HG03378 (cell line): ENCODE measurements at regions not wholly inside any gene's neighbourhood (a gene's known extent, or its start where the extent isn't known, plus 50 kb on each side); places are given as distances from the start of the nearest gene placed in this dataset.
"Not testable (repeated sequence)": the region's sequence is repeated elsewhere in the genome, so short reads cannot be mapped to it uniquely, and the experiment has no call there.

ENCODE experiments used
- ATAC-seq: cut with Tn5 transposase; IDR thresholded peaks from one replicate; pipeline ENCODE4 v1.9.1; 2021; ENCODE audit warnings: mild to moderate bottlenecking, moderate library complexity; ENCODE audit not compliant: unreplicated experiment

DNA sequence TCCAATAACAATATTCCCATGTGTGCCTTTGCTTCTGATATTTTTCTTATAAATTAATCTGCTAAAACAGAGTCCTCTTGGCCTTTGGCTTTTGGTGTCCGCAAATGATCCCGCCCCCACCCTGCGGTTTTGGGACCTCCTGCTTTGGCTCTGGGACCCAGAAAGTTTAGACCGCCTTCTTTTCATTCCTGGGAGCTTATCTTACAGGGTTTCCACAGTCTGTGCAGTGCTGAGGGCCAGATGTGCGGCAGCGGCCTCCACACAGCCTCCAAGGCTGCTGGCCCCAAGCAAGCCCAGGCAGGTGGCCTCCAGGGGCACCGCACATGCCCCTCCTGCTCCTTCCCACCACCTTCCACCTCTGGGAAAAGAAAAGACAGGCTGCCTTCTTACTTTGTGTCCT, 191.5 kb downstream of the ERCC6L2 start:
- no peak for ATAC-seq

DNA sequence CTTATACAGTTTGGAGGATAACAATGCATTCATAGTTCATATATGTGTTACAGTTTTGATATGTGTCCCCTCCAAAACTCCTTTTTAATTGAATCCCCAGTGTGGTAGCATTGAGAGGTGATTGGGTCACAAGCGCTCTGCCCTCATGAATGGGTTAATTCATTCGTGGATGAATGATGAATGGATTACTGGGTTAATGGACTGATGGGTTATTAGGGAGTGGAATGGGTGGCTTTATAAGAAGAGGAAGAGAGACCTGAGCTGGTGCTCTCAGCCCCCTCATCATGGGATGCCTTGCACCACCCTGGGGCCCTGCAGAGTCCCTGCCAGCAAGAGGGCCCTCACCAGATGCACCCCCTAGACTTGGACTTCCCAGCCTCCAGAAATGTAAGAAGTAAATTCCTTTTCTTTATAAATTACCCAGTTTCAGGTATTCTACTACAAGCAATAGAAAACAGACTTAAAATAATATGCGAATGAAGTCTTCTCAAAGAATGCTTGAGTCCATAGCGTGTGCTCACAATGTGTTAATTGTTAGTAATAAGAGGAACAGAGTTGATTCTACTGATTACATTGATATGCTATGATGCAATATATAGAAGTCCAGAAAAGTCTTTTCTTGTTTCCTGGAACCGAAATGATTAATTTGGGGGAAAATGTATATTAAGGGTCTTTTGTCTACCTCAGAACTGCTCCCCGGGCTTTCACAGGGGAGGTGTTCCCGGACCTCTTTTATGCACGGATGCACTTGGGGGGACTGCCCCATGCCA, 190.2 kb downstream of the ERCC6L2 start:
- no peak for ATAC-seq

DNA sequence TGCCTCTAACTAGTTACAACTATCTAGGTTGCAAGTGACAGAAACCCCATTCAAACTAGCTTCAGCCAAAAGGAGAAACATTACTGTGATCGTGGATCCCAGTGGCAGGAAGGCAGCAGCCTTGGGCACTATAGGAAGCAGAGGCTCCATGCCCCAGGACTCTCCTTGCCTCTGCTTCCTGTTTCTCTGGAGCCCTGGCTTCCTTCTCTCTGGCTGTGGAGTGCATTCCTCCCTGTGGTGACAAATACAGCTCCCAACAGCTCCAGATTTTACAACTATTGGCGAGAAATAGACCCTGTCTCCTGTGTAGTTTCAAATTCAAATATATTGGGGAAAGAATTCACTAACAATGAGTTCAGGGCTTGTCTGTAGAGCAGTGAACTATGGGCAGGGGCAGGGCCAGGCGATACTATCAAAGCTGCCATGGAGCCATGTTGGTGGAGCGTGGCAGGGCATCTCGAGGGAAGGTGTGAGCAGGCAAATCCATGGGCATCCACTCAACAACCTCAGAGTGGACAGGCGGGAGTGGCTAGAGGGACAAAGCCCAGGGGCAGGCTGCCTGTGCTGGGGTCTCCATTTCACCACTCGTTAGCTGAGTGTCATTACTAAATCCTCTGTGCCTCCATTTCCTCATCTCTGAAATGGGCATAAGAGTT, 189.5 kb downstream of the ERCC6L2 start:
- no peak for ATAC-seq

DNA sequence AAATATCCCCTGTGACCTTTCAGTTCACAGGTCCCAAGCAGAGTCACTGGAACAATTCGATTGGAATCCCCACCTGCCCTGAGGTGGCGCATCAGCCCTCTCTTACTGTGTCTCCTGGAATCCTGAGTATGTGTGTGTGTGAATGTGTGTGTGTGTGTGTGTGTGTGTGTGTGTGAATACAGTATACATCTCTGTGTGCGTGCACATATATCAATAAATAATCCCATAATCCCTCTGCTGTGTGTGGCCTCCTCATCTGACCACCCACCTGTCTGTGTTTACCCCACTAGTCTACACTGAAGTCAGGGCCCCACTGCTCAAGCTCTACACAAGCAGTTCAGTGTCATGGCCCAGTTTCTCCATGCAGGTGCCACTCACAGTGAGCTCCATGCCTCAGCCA, 187.4 kb downstream of the ERCC6L2 start:
- ATAC-seq, result no peak

DNA sequence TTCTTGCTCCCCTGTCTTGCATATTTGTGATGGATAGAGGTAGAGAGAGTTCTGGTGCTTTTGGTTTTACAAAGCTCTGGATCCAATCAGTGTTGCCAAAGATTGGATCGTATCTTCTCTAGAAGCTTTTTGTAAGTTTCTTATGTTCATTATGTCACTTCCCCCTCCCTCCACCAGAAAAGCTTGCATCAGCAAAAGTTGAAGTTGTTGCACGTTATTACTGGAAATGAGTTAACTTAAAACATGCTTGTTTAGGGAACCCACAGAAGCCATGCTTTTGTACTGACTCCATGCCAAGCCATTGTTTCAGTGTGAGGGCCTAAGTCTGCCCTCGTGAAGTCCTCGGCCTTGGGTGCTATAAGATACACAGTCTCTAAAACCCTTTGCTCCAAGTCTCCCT, 186.5 kb downstream of the ERCC6L2 start:
- no peak for ATAC-seq

DNA sequence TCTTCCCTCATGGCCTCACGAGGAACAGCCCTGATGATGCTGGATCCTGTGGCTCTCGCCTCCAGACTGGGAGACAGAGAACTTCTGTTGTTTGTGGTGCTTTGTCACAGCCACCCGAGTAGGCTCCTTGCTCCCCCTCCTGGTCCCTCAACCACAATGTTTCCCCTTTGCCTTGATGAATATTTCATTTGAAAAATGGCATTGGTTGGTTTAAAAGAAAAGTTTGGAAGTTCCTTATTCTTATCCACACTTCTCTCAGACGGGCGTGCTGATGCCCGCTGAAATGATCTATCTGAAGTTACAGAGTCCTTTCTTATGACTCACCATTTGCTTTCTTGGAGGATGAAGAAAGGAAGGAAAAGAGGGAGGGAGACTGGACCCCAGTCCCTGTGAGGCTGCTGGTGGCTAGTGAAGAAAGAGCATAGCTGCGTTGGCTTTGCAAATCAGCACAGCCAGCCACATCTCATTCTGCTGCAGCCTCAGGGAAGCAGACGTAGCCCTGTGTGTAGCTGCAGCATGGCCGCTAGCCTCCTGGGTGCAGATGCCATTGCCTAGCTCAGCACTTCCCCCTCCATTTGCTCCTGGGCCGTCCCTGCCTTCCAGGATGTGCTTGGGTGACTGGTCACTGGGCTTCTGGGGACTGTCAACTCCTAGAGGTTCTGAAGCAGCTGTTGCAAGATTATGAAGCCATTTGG, 185.9 kb downstream of the ERCC6L2 start:
- ATAC-seq, result no peak

DNA sequence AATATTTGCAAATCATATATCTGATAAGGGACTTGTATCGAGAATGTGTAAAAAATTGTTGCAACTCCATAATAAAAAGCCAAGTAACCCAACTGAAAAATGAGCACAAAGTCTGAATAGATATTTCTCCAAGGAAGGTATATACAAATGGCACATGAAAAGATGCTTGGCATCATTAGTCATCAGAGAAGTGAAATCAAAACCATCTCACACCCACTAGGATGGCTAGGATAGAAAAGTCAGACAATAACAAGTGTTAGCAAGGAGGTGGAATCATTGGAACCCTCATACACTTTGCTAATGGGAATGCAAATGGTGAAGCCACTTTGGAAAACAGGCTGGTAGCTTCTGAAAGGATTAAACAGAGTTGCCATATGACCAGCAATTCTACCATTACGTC, 182.7 kb downstream of the ERCC6L2 start:
- ATAC-seq, result no peak

DNA sequence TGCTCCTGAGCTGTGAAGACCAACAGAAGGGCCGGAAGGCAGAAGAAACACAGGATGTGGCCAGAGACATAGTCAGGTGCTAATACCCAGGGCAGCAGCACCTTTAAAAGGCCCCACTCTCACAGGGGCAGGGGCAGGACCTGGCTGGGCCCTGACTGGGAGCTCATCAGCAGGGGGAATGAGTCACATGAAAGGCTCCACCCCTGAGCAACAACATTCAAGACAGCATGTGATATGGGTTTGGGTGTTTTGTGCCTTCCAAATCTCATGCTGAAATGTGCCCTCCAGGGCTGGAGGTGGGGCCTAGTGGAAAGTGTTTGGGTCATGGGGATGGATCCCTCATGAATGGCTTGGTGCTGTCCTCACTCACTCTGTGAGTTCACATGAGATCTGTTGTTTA, 181.7 kb downstream of the ERCC6L2 start:
- no peak for ATAC-seq

DNA sequence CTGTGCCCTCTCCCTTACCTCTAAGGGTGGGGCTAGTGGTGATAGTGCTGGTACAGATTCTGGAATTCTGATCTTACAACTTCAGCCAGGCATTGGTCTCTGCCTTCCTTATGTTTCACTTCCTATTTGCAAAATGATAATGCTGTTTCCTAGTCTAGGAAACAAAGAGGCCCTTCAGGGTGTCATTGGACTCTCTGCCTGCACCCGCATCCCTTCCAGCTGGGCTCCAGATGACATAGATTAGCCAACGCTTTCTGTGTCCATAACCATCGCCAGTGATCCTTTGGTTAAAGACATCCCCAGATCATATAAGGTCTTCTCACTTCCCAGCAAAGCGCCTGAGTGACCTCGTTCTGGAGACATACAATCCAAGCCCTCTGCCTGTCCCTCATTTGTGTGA, 180.7 kb downstream of the ERCC6L2 start:
- ATAC-seq, result no peak

DNA sequence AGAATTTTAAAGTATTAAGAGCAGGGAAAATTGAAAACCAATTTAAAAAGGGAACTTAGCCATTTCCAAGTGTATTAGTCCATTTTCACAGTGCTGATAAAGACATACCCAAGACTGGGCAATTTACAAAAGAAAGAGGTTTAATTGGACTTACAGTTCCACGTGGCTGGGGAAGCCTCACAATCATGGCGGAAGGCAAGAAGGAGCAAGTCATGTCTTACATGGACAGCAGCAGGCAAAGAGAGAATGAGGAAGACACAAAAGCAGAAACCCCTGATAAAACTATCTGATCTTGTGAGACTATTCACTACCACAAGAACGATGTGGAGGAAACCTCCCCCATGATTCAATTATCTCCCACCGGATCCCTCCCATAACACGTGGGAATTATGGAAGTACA, 178.8 kb downstream of the ERCC6L2 start:
- ATAC-seq, result not testable (repeated sequence)

DNA sequence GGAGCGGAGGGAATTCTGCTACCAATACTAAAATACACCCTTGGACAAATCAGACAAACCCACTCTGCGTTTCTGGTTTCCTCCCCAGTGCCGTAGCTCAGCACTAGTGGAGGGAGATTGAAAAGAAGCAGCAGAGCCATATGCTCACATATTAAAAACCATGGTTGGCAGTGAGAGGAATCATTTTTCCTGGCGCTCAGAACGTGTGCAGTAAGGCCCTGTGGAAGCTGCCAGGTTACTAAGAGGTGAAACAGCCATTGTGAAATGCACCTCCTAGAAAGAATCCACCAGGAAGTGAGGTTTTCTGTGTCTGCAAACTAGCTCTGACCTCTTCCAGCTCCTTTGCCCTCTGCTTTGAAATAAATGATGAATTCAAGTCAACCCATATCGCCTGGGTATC, 177.2 kb downstream of the ERCC6L2 start:
- ATAC-seq, result no peak

DNA sequence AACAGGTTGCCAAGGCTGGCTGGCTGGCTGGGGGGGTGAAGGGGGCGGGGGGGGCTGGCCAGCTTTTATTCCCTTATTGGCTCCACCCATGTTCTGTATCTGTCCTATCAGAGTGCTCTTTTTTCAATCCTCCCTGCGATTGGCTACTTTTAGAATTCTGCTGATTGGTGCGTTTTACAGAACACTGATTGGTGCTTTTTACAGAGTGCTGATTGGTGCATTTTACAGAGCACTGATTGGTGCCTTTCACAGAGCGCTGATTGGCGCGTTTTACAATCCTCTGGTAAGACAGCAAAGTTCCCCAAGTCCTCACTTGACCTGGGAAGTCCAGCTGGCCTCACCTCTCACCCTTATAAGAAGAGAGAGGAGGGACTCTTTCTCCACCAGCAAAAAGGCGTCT, 175.9 kb downstream of the ERCC6L2 start:
- ATAC-seq, result no peak

DNA sequence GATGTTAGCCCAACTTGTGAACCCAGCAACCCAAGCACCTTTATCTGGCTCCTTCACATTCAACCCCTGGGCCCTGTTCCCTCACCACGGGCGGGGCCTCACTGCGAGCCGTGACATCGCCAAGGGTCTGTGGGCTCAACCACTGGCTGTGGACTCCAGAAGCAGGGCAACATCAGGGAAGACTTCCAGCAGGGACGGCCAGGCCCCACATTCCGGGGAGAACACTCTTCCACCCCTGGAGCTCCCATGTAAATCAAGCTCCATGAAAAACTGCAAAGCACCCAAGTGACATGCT, 175.3 kb downstream of the ERCC6L2 start:
- ATAC-seq, result no peak

DNA sequence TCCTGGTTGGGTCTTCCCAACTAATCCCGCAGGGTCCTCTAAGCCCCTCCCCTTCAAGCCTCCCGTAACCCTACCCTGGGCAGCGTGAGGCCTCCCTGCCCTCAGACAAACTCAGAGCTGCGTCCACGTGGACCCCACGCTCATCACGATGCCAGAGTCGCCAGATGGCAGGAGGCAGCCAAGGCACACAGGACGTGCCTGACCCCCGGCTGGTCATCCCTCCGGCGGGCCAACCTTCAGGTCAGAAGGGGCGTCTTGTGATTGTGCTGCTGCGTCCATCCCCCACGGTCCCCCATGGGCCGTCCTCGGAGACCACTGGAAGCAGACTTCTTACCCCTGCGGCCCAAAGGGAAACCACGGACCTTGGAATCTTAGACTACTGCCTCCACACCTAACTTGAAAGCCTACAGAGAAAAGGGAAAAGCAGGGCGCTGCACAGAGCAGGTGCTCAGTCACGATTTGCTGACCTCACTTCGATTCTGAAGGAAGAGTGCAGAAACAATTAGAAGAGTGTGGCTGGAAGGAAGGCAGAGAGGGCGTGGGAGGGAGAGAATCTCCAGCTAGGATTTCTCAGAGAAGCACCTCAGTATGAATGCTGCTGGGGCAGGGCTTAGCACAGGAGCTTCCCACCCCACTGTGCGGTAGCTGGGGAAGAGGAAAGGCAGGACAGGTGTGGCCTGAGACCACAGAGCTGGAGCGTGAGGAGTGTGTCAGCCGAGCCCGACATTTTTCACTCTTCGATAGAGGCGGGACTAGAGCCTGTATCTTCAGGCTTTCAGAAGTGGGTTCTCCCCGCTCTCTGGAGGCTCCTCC, 174.8 kb downstream of the ERCC6L2 start:
- no peak for ATAC-seq

DNA sequence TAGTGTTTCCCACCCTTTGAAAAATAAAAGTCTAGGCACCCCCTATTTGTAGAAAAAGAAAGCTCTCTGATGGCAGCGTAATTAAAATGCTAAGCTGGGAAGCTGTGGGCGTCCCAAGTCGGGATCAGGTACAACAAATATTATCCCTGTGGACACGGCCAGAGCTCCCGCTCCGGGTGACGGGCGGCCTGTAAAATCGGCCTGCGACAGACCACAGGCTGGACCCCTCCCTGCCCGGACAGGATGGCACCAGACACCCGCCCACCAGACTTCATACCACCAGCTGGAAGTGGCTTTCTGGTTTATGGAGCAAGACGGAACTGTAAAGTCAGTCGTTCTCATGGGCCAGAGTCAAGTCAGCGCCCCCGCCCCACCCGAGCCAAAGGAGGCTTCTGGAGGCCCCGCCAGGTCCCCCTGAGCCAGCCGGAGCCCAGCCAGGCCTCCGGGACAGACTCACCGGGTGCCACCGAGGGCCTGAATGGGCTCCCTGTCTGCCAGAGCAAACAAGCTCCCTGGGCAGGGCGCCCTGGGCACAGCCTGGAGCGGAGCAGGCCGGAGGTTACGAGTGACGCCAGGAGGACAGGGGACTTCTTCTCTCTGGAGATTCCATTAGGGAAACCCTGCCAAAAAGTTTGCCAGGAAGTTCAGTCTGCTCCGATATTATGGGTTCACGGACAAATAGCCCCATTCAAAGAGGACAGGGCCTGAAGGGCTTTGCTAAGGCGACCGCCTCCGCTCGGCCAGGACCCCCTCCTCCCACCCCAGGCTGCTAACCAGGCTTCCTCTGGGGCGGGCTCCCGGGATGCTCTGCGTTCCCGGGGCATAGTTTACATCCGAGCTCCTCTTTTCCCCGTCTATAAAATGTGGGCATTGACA, 173.7 kb downstream of the ERCC6L2 start:
- ATAC-seq, result no peak

DNA sequence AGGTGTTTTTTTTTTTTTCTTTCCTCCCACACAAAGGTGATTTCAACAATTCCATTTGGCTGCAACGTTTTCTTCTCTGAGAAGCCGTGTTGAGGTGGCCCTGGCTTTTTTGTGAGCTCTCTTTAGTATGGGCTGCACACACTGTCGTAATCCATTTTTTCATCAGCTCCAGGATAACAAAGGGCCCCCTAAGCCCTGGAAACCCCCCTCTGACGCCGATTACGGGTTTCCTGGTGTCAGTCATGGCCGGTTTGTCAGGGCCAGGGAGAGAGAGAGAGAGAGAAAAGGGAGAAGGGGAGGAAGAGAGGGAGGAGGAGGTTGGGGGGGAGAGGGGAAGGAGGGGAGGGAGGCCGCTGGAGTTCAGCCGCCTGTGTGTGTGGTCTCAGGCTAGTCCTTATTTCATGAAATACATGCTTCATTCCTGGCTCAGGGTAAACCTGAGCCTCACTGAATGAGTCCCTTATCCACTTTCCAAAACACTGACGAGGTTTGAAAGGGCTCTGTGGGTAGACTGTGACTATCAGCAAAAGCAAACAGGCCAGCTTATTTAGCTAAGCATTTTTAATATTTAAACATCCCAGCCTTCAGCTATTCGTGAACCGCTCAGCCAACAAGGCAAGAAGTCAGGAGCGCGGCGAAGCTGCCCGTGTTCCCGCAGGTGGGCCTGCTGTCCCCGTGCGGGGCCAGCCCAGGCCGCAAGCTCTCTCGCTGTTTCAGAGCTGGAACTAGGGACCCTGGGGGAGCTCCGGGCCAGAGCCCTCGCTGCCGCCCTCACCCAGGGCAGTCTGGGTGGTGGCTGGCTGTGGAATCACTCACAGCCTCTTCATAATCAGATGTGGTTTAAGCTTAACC, 172.8 kb downstream of the ERCC6L2 start:
- no peak for ATAC-seq

DNA sequence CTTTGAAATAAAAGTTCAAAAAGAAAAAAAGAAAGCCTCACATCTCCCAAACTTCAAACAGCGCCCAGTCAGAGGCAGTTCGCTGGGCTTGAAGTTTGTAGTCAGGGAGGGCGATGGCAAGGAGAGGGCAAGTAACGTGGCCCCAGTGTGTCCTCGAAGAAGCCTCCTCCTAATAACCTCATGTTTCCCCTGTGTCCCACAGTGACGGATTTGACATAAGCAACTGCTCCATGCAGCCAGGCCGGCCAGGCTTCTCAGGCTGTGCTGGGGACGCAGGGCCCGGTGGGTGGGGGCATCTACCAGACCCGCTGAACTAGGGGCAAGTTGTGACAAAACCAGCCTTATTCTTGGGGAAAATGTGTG, 172.2 kb downstream of the ERCC6L2 start:
- no peak for ATAC-seq

DNA sequence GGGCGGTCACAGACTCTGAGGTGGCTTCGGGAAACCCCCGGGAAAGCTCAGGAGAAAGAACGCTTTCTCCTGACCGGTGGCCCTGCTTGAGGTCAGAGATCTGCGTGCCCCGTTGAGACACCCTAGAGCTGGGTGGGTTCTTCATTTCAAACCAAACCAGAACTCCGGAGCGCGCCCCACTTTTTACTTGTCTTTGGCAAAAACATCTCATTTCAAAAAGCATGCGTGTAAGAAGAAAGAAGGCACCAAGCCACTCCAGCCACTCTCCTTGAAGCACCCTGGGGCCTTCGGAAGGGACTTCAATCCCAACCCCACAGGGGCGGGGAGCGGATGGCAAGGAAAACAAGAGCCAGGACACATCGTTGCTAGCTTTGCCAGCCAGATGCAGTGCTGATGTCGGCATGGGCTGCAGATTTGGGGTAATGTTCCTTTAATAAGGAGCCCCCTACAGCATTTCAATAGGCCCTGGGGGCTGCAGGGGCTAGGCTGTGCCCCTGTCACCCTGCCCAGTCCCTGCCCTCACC, 171.7 kb downstream of the ERCC6L2 start:
- ATAC-seq, result no peak

DNA sequence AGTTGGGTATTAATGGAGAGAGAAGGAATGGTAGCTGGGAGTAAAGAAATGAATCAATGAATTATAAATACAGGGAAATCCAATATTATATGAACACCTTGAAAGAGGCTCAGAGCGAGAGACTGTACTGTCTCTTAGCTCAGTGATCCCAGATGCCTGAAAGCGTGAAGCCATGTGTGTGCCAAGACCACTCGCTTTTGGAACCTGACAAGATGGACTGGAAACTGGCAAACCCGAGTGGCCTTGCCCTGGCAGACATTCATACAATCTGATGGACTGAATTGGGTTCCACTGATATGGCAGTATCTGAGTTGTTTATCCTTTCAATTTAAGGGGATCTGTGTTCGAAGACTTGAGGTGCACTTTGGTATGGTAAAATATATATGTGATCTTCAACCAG, 170.3 kb downstream of the ERCC6L2 start:
- ATAC-seq, result no peak
